ENCODE measurements at regions not wholly inside any gene's neighbourhood (a gene's known extent, or its start where the extent isn't known, plus 50 kb on each side); places are given as distances from the start of the nearest gene placed in this dataset.

GRCh38 chr15:88312941-88313579 lies 56.5 kb upstream of the NTRK3 start:
- no peak for DNase-seq (ENCODE audit: low read depth in 1 of 2, low spot score in 2 of 2)
- CTCF ChIA-PET (ENCODE audit: partially characterized antibody): interaction anchor here (0.7 to 2.8 kb wide), 8 partner anchors 10 to 142 kb away, joined by 3 to 15 read pairs (median 6); no protein-coding TSS in a partner anchor
- no peak overlapping the region for H2AFZ ChIP-seq (ENCODE audit: low read length)
- no peak overlapping the region for H4K5ac ChIP-seq (ENCODE audit: insufficient read length, low read depth, low read length)
- no peak overlapping the region for H2BK5ac ChIP-seq (ENCODE audit: low read depth, low read length)
- POLR2A ChIA-PET (ENCODE audit: partially characterized antibody): no interaction called here
- no peak overlapping the region for H2BK120ac ChIP-seq (replicated peaks; ENCODE audit: low read depth, low read length)
- no peak overlapping the region for H3K4me2 ChIP-seq (ENCODE audit: insufficient read depth in 1 of 2, low read depth in 2 of 2, low read length in 2 of 2)
- peaks cover 0 to 7% of the 10 kb centered on the region in 2 experiments; a peak in 2 of 4 replicates for H3K9me3 ChIP-seq (ENCODE audit: insufficient read depth in 2 of 2, low read depth in 1 of 2, low read length in 1 of 2)
- no peak overlapping the region for H3K4ac ChIP-seq (replicated peaks; ENCODE audit: insufficient read length, low read depth, low read length)
- H4K91ac ChIP-seq (replicated peaks; ENCODE audit: insufficient read length, low read length): no peak overlapping the region
- no peak overlapping the region for H3K4me3 ChIP-seq (ENCODE audit: extremely low read depth in 1 of 4, insufficient read depth in 2 of 4, low read depth in 3 of 4, low read length in 4 of 4)
- no peaks in the 10 kb centered on the region for H4K20me1 ChIP-seq (replicated peaks in 1 of 2; ENCODE audit: control insufficient read depth in 1 of 2, insufficient read depth in 2 of 2, low read length in 2 of 2)
- H3K18ac ChIP-seq (ENCODE audit: extremely low read depth, low read length): no peak overlapping the region
- H3K4me1 ChIP-seq (replicated peaks in 1 of 4; ENCODE audit: control insufficient read depth in 3 of 4, insufficient read depth in 4 of 4, low read length in 3 of 4): no peaks in the 10 kb centered on the region
- no peak overlapping the region for H3K27ac ChIP-seq (ENCODE audit: low read depth, low read length)
- no peak overlapping the region for H3K9ac ChIP-seq (replicated peaks in 1 of 4; ENCODE audit: extremely low read depth in 1 of 4, low read depth in 3 of 4, low read length in 3 of 4)
- no peak overlapping the region for H3K23ac ChIP-seq (ENCODE audit: insufficient read length)
- H3K79me1 ChIP-seq (ENCODE audit: low read depth, low read length): no peaks in the 10 kb centered on the region
- H3K14ac ChIP-seq (ENCODE audit: insufficient read length): no peak overlapping the region
- no peak overlapping the region for H2AK5ac ChIP-seq (ENCODE audit: low read depth, low read length)
- FAIRE-seq: no peak
- no peak overlapping the region for H2BK12ac ChIP-seq (ENCODE audit: low read depth, low read length)
- H2BK15ac ChIP-seq (ENCODE audit: low read length): no peak overlapping the region
- no peak overlapping the region for H4K8ac ChIP-seq (ENCODE audit: extremely low read depth, insufficient read depth, low read length)
- no peaks in the 10 kb centered on the region; a peak in 1 of 4 replicates for H3K79me2 ChIP-seq (ENCODE audit: control insufficient read depth in 1 of 2, insufficient read depth in 2 of 2, low read length in 2 of 2)
- 81% methylated on average over 7 of the region's 7 CpGs; no CpG with 5 or more reads in 1 of the 2 experiments for WGBS, 2 experiments (ENCODE audit: extremely low coverage in 1 of 2, insufficient coverage in 1 of 2, insufficient read length in 1 of 2, insufficient replicate concordance in 2 of 2, low coverage in 1 of 2, low lambda C conversion rate in 2 of 2, missing lambda C conversion rate in 1 of 2)
- no peaks in the 10 kb centered on the region for H3K36me3 ChIP-seq (ENCODE audit: control insufficient read depth in 2 of 4, insufficient read depth in 4 of 4, low read length in 3 of 4)
- H3K23me2 ChIP-seq (ENCODE audit: low read depth, low read length): no peaks in the 10 kb centered on the region; the same call in 1 of the 2 replicates
- no peak overlapping the region for H3K56ac ChIP-seq (replicated peaks; ENCODE audit: insufficient read length, low read depth, low read length)
- H2BK20ac ChIP-seq (ENCODE audit: low read length): no peak overlapping the region
- H3K27me3 ChIP-seq (replicated peaks in 1 of 4; ENCODE audit: control insufficient read depth in 3 of 4, extremely low read depth in 1 of 4, insufficient read depth in 3 of 4, low read length in 3 of 4): no peaks in the 10 kb centered on the region
- no peak for TF ChIP-seq NANOG (IDR thresholded peaks at IDR 0.05; ENCODE audit: insufficient read depth, low read depth, low read length, poor library complexity, severe bottlenecking)
- TF ChIP-seq BCL11A (IDR thresholded peaks at IDR 0.05; ENCODE audit: low read depth in 2 of 2, low read length in 2 of 2): no peak
- no peak for TF ChIP-seq SP2 (IDR thresholded peaks at IDR 0.05; ENCODE audit: low read length)
- TF ChIP-seq, protein P1, sequence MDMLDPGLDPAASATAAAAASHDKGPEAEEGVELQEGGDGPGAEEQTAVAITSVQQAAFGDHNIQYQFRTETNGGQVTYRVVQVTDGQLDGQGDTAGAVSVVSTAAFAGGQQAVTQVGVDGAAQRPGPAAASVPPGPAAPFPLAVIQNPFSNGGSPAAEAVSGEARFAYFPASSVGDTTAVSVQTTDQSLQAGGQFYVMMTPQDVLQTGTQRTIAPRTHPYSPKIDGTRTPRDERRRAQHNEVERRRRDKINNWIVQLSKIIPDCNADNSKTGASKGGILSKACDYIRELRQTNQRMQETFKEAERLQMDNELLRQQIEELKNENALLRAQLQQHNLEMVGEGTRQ (IDR thresholded peaks at IDR 0.05; ENCODE audit: low read length): no peak
- no peak for TF ChIP-seq ATF2 (IDR thresholded peaks at IDR 0.05; ENCODE audit: low read length)
- no peak for TF ChIP-seq SAP30 (IDR thresholded peaks at IDR 0.05; ENCODE audit: insufficient read depth, insufficient replicate concordance, low read length)
- no peak for TF ChIP-seq POU5F1 (IDR thresholded peaks at IDR 0.05; ENCODE audit: low read depth, low read length)
- TF ChIP-seq TAF7 (optimal IDR thresholded peaks at IDR 0.05; ENCODE audit: borderline replicate concordance, low read depth, low read length): no peak
- TF ChIP-seq CHD2 (IDR thresholded peaks at IDR 0.05; ENCODE audit: low read length): no peak
- no peak for TF ChIP-seq CEBPB (IDR thresholded peaks at IDR 0.05; ENCODE audit: low read depth, low read length)
- TF ChIP-seq BRCA1 (IDR thresholded peaks at IDR 0.05; ENCODE audit: low read depth, low read length): no peak
